Activated naive CD4-positive, alpha-beta T cell treated with anti-CD3 and anti-CD28 coated beads for 36 hours (primary cell): ENCODE measurements at regions not wholly inside any gene's neighbourhood (a gene's known extent, or its start where the extent isn't known, plus 50 kb on each side); places are given as distances from the start of the nearest gene placed in this dataset.
"Not testable (repeated sequence)": the region's sequence is repeated elsewhere in the genome, so short reads cannot be mapped to it uniquely, and the experiment has no call there.

ENCODE experiments used
- CTCF ChIA-PET: fragments of 350-600 bp; sonication (Branson Sonifier 250); formaldehyde crosslinking; loops from one replicate; lab custom pipeline; 2021; ENCODE audit warnings: antibody characterized with exemption; lab: Charles Lee
- DNase-seq: peaks from one replicate; pipeline ENCODE4 v3.0.0-alpha.2; 2020
- H3K27ac Mint-ChIP-seq: one replicate; pipeline ENCODE4 v1.8.0; 2021; ENCODE audit warnings: mild to moderate bottlenecking, mixed read lengths
- H3K27me3 Mint-ChIP-seq: one replicate; pipeline ENCODE4 v1.8.0; 2021; ENCODE audit warnings: low read depth, mixed read lengths
- H3K36me3 Mint-ChIP-seq: one replicate; pipeline ENCODE4 v1.8.0; 2021; ENCODE audit warnings: low read depth, mixed read lengths
- H3K4me1 Mint-ChIP-seq: one replicate; pipeline ENCODE4 v1.8.0; 2021; ENCODE audit warnings: low read depth, mixed read lengths
- H3K4me3 Mint-ChIP-seq: one replicate; pipeline ENCODE4 v1.8.0; 2021; ENCODE audit warnings: mild to moderate bottlenecking, moderate library complexity, mixed read lengths
- H3K9me3 Mint-ChIP-seq: one replicate; pipeline ENCODE4 v1.8.0; 2021; ENCODE audit warnings: mixed read lengths
- intact Hi-C: fragments of 100-400 bp; cut with micrococcal nuclease; formaldehyde crosslinking; loops from one replicate; pipeline ENCODE4 v1.15.1; 2023

- peaks cover 1% of the 10 kb centered on the region for H3K9me3 Mint-ChIP-seq
- peak; percentile 7 for DNase-seq
- no peak overlapping the region for H3K4me3 Mint-ChIP-seq
- CTCF ChIA-PET, result no interaction called here
- H3K27me3 Mint-ChIP-seq, result peaks cover 26% of the 10 kb centered on the region
- H3K27ac Mint-ChIP-seq, result no peak overlapping the region
- H3K4me1 Mint-ChIP-seq, result no peaks in the 10 kb centered on the region
- intact Hi-C loops, result no loop called here
- H3K36me3 Mint-ChIP-seq, result no peaks in the 10 kb centered on the region
Measured at GRCh38 chr10:91745090-91745831, 53.0 kb upstream of the TNKS2 start.

- no peak for DNase-seq
- CTCF ChIA-PET, result interaction anchor here (0.9 to 1.1 kb wide), 2 partner anchors 12 to 445 kb away, joined by 3 read pairs; no protein-coding TSS in a partner anchor
- H3K27ac Mint-ChIP-seq, result no peak overlapping the region
- intact Hi-C loops, result no loop called here
- H3K4me1 Mint-ChIP-seq, result no peaks in the 10 kb centered on the region
- H3K9me3 Mint-ChIP-seq, result peaks cover 1% of the 10 kb centered on the region
- H3K27me3 Mint-ChIP-seq, result peaks cover 40% of the 10 kb centered on the region
- H3K36me3 Mint-ChIP-seq, result no peaks in the 10 kb centered on the region
- no peak overlapping the region for H3K4me3 Mint-ChIP-seq
Measured at GRCh38 chr10:91743465-91743864, 54.8 kb upstream of the TNKS2 start.

- DNase-seq, result no peak
- intact Hi-C loops, result no loop called here
- Mint-ChIP-seq H3K9me3 (peaks cover 1% of the 10 kb centered on the region), H3K36me3 (no peaks in the 10 kb centered on the region), H3K27me3 (peaks cover 48% of the 10 kb centered on the region), H3K4me3 (no peak overlapping the region), H3K4me1 (no peaks in the 10 kb centered on the region), H3K27ac (no peak overlapping the region)
- CTCF ChIA-PET, result interaction anchor here (1.5 kb wide), 1 partner anchor 10 kb away, joined by 3 read pairs; no protein-coding TSS in a partner anchor
Measured at GRCh38 chr10:91742229-91742628, 56.0 kb upstream of the TNKS2 start.

DNA sequence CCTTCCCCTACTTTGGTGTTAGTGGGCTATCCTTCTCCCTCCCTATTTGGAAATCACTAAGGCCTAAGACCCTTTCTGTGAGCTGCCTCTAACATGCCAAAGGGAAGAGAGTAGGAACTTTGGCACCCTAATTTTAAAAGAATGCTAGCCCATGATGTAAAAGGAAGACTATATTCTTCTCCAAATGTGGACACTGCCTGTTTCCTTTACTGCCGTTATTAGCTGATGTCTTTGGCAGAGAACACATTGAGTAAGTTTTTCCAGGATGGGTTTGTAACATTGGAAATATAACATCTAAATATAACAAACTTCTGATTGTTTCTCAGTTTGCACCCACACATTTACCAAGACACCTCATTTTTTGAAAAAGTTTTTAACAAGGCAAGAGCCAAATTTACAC, 56.9 kb upstream of the TNKS2 start:
- intact Hi-C loops, result no loop called here
- no peaks in the 10 kb centered on the region for H3K36me3 Mint-ChIP-seq
- no peak overlapping the region for H3K4me3 Mint-ChIP-seq

DNA sequence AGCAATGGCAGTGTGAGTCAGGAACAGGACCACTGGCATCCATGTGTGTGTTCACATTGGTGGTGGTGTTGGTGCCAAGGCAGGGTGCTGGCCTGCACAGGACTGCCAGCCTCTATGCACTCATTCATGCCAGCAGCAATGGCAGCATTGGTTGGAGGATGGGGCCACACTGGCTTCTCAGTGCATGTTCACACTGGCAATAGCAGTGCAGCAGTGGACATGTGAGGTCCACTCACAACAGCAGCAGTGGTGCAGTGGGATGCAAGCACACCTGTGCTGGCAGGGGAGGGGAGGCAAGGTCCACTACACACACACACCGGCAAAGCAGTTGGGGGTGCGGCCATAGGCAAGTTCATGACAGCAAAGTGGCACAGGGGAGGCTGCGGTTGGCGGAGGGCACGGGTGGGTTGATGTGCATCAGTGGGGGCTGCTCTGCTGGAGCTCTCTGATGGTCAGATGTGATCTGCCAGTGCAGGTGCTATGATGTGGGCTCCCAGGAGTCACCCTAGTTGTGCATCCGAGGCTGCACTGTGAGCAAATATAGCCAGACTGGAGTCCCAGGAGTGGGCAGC, 57.8 kb upstream of the TNKS2 start:
- peaks cover 55% of the 10 kb centered on the region for H3K27me3 Mint-ChIP-seq
- H3K27ac Mint-ChIP-seq, result no peak overlapping the region

More for the DNA sequence above, 56.9 kb upstream of the TNKS2 start:
- Mint-ChIP-seq H3K9me3 (peaks cover 1% of the 10 kb centered on the region), H3K4me1 (no peaks in the 10 kb centered on the region), H3K27ac (no peak overlapping the region), H3K27me3 (peaks cover 55% of the 10 kb centered on the region)
- CTCF ChIA-PET, result interaction anchor here (1.5 kb wide), 1 partner anchor 9 kb away, joined by 3 read pairs; no protein-coding TSS in a partner anchor
- no peak for DNase-seq

DNA sequence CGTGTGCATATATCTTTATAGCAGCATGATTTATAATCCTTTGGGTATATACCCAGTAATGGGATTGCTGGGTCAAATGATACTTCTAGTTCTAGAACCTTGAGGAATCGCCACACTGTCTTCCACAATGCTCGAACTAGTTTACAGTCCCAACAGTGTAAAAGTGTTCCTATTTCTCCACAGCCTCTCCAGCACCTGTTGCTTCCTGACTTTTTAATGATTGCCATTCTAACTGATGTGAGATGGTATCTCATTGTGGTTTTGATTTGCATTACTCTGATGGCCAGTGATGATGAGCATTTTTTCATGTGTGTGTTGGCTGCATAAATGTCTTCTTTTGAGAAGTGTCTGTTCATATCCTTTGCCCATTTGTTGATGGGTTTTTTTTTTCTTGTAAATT, 66.0 kb upstream of the TNKS2 start:
- CTCF ChIA-PET, result interaction anchor here (1.1 kb wide), 1 partner anchor 10 kb away, joined by 3 read pairs; no protein-coding TSS in a partner anchor
- intact Hi-C loops, H3K27ac Mint-ChIP-seq, H3K4me1 Mint-ChIP-seq, H3K4me3 Mint-ChIP-seq, H3K36me3 Mint-ChIP-seq, DNase-seq: not testable (repeated sequence)
- peaks cover 17% of the 10 kb centered on the region for H3K27me3 Mint-ChIP-seq
- peaks cover 15% of the 10 kb centered on the region for H3K9me3 Mint-ChIP-seq

More for the DNA sequence above, 57.8 kb upstream of the TNKS2 start:
- intact Hi-C loops, result no loop called here
- no peaks in the 10 kb centered on the region for H3K4me1 Mint-ChIP-seq
- H3K9me3 Mint-ChIP-seq, result peaks cover under 1% of the 10 kb centered on the region
- no peak overlapping the region for H3K4me3 Mint-ChIP-seq
- CTCF ChIA-PET, result no interaction called here
- no peaks in the 10 kb centered on the region for H3K36me3 Mint-ChIP-seq
- DNase-seq, result no peak

GRCh38 chr10:91729339-91729738, 68.9 kb upstream of the TNKS2 start:
- H3K27ac Mint-ChIP-seq, CTCF ChIA-PET, H3K27me3 Mint-ChIP-seq, H3K4me3 Mint-ChIP-seq, H3K4me1 Mint-ChIP-seq, intact Hi-C loops, DNase-seq, H3K36me3 Mint-ChIP-seq: not testable (repeated sequence)
- peaks cover 15% of the 10 kb centered on the region for H3K9me3 Mint-ChIP-seq

DNA sequence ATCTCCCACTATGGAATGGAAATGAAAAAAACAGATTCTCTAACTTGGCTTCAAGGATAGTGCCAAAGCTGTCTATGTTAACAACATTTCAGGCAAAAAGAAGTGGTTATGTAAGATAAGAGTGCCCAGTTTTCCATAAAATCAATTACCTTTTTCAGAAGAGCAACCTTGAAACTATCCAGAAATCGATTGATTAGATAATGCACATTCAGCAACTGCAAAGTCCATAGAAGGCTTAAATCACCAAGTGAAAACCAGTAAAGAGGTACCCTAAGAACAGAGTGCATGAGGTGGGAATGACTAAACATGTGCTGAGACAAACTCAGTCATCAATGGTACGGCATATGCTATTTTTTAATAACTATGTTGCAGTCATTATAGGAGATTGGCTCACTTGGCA, 71.9 kb upstream of the TNKS2 start:
- no peak for DNase-seq
- peaks cover 11% of the 10 kb centered on the region for H3K9me3 Mint-ChIP-seq
- H3K36me3 Mint-ChIP-seq, result no peaks in the 10 kb centered on the region
- H3K27me3 Mint-ChIP-seq, result no peaks in the 10 kb centered on the region
- no peak overlapping the region for H3K4me3 Mint-ChIP-seq
- intact Hi-C loops, result no loop called here
- CTCF ChIA-PET, result no interaction called here
- H3K27ac Mint-ChIP-seq, result no peak overlapping the region
- H3K4me1 Mint-ChIP-seq, result no peaks in the 10 kb centered on the region

DNA sequence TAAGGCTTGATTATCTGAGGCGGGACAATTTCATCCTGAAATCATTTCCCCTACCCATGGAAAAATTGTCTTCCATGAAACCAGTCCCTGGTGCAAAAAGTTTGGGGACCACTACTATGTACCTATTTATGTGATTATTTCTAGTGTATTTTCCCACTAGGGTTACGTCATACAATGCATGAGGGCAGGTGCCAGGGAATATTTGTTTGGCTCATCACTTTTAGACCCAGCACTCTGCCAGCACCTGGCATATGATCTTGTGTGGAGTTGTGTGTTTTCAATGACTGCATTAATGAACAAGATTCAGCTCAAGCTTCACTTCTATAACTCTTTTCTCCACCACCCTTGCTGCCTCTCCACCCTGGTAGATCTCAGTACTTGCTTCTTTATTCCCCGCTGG, 73.3 kb upstream of the TNKS2 start:
- Mint-ChIP-seq H3K27ac (no peak overlapping the region), H3K27me3 (no peaks in the 10 kb centered on the region), H3K4me1 (no peaks in the 10 kb centered on the region), H3K4me3 (no peak overlapping the region), H3K36me3 (no peaks in the 10 kb centered on the region), H3K9me3 (peaks cover 11% of the 10 kb centered on the region)
- intact Hi-C loops, result no loop called here
- CTCF ChIA-PET, result no interaction called here
- no peak for DNase-seq

DNA sequence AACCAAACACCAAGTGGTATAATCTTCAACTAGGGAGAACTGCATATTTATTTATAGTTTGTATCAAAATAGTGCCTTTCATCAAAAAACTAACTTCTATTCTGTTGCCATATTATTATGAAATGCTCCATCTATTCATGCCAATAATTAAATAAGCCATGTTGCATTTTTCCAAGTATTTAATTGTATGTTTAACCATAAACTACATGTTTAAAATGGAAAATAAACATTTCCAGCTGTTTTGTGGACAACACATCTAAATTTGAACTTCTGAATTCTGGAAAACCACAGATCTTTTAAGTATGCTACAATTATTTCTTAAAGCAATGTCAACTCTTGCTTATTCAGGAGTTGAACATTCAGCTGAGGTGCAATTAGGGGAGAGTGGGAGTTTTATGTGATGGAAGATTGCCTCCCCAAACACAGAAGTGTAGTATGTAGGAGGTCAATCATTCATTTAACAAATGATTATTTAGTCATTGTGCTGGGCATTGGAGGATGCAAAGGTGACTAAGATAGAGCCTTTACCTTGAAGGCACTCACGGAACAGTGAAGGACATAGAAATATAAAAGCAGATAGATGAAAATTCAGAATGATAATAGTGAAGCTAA, 80.7 kb upstream of the PPP1R3C start:
- Mint-ChIP-seq H3K27me3 (peaks cover 18% of the 10 kb centered on the region), H3K9me3 (no peaks in the 10 kb centered on the region), H3K27ac (no peak overlapping the region), H3K36me3 (no peaks in the 10 kb centered on the region), H3K4me1 (no peaks in the 10 kb centered on the region), H3K4me3 (no peak overlapping the region)
- no peak for DNase-seq
- intact Hi-C loops, result no loop called here
- CTCF ChIA-PET, result no interaction called here

DNA sequence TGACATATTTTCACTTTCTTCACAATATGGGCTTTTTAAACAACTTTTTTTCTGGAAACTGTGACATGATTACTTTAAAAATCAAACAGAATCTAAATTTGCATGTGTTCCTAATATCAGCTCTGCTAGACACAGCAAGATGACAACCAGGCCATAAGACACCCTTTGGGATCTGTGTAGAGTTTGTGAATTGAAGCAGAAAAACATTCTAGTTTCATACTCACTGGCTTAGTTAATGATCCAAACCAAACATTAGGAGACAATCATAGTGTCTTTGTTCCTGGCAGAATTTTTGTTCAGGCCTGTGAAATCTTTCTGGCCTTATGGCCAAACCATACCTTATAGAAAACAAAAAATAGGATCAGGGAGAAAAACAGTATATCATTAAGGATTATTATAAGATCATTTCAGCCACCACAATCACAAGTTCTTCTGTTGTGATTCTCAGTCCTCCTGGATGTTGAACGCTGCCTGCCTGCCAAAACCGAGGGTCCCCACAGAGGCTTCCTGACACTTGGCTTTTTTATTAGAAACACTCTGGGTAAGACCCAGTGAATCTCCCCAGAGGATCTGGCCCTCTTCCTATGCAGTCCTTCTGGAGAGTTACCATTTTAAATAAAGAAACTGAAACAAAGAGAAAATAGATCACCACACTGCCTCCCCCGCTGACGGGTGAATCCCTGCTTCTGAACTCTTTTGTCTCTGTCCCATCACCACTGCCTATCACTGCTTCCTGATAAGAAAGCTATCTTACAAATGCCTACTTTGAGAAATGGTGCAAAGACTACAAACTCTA, 79.2 kb upstream of the PPP1R3C start:
- H3K9me3 Mint-ChIP-seq, result no peaks in the 10 kb centered on the region
- H3K4me1 Mint-ChIP-seq, result no peaks in the 10 kb centered on the region
- intact Hi-C loops, result no loop called here
- H3K4me3 Mint-ChIP-seq, result no peak overlapping the region
- H3K27me3 Mint-ChIP-seq, result peaks cover 16% of the 10 kb centered on the region
- DNase-seq, result no peak
- CTCF ChIA-PET, result interaction anchor here (0.6 kb wide), 1 partner anchor 17 kb away, joined by 3 read pairs; no protein-coding TSS in a partner anchor
- no peaks in the 10 kb centered on the region for H3K36me3 Mint-ChIP-seq
- no peak overlapping the region for H3K27ac Mint-ChIP-seq

DNA sequence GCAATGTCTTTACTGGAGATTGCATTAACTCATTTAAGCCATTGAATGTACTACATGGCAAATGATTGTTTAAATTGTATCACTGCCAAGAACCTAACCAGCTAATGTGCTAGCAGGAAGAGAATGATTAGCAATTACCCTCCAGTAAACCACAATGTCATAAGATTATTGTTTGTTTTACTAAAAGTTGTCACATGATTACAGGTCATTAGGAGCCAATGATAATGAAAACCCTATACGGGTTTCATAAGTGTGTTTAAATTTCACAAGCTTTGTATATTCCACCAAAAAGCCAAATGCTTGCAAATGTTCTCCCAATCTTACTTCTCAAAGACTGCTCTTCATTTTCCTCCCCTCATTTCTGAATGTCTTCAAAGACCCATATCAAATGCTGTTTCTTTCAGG, 76.5 kb upstream of the PPP1R3C start:
- Mint-ChIP-seq H3K36me3 (no peaks in the 10 kb centered on the region), H3K4me1 (no peaks in the 10 kb centered on the region), H3K4me3 (no peak overlapping the region), H3K27me3 (peaks cover 15% of the 10 kb centered on the region), H3K27ac (no peak overlapping the region), H3K9me3 (no peaks in the 10 kb centered on the region)
- intact Hi-C loops, result no loop called here
- DNase-seq, result no peak
- CTCF ChIA-PET, result no interaction called here
